Loucy (cell line): ENCODE measurements at regions not wholly inside any gene's neighbourhood (a gene's known extent, or its start where the extent isn't known, plus 50 kb on each side); places are given as distances from the start of the nearest gene placed in this dataset.

Source experiments
- H2AFZ ChIP-seq: fragments of 200-600 bp; sonication (generic); 2 replicates; pipeline ENCODE4 v1.6.0; 2016; ENCODE audit warnings: antibody characterized with exemption, mild to moderate bottlenecking, low read length, moderate library complexity
- H3F3A ChIP-seq: fragments of 200-600 bp; 2 replicates; pipeline ENCODE4 v1.6.0; 2016; ENCODE audit warnings: antibody characterized with exemption, low read depth, mild to moderate bottlenecking
- H3K27me3 ChIP-seq: fragments of 200-600 bp; sonication (generic); 2 replicates; pipeline ENCODE4 v1.6.1; 2014; ENCODE audit warnings: low read length, mild to moderate bottlenecking; ENCODE audit not compliant: insufficient read depth, poor library complexity, severe bottlenecking
- H3K36me3 ChIP-seq: fragments of 200-600 bp; sonication (generic); 2 replicates; pipeline ENCODE4 v1.6.1; 2016; ENCODE audit warnings: low read length; ENCODE audit not compliant: insufficient read depth
- H3K4me1 ChIP-seq: fragments of 200-600 bp; sonication (generic); 2 replicates; pipeline ENCODE4 v1.5.1; 2014; ENCODE audit warnings: low read length, mild to moderate bottlenecking; ENCODE audit not compliant: insufficient read depth, poor library complexity, severe bottlenecking
- H3K4me2 ChIP-seq: fragments of 200-600 bp; sonication (generic); 2 replicates; pipeline ENCODE4 v1.6.0; 2014; ENCODE audit warnings: antibody characterized with exemption, low read length, low read depth, mild to moderate bottlenecking; ENCODE audit not compliant: poor library complexity, severe bottlenecking
- H3K4me3 ChIP-seq: fragments of 200-600 bp; sonication (generic); 2 replicates; pipeline ENCODE4 v1.5.1; 2014; ENCODE audit warnings: low read length, mild to moderate bottlenecking, mixed read lengths; ENCODE audit not compliant: poor library complexity, severe bottlenecking
- H3K79me2 ChIP-seq: fragments of 200-600 bp; sonication (generic); 2 replicates; pipeline ENCODE4 v1.6.1; 2014; ENCODE audit warnings: low read length; ENCODE audit not compliant: insufficient read depth
- H3K9ac ChIP-seq: fragments of 200-600 bp; sonication (generic); 2 replicates; pipeline ENCODE4 v1.6.0; 2014; ENCODE audit warnings: mild to moderate bottlenecking, low read depth, low read length, moderate library complexity; ENCODE audit not compliant: poor library complexity, severe bottlenecking
- H3K9me2 ChIP-seq: fragments of 200-600 bp; sonication (generic); replicated peaks from 2 replicates; pipeline ENCODE4 v1.6.1; 2016; ENCODE audit warnings: low read depth, low read length, mixed read lengths
- H3K9me3 ChIP-seq: fragments of 200-600 bp; sonication (generic); 2 replicates; pipeline ENCODE4 v1.6.1; 2014; ENCODE audit warnings: mild to moderate bottlenecking, antibody characterized with exemption, low read length, low read depth; ENCODE audit not compliant: insufficient read depth
- H4K20me1 ChIP-seq: fragments of 200-600 bp; sonication (generic); 2 replicates; pipeline ENCODE4 v1.6.0; 2014; ENCODE audit warnings: antibody characterized with exemption, low read length, mild to moderate bottlenecking; ENCODE audit not compliant: insufficient read depth, poor library complexity, severe bottlenecking
- CTCF ChIP-seq: fragments of 200-600 bp; sonication (generic); conservative IDR thresholded peaks from 2 replicates; pipeline ENCODE4 v1.5.1; 2014; ENCODE audit warnings: mild to moderate bottlenecking, antibody characterized with exemption, low read length
- EZH2phosphoT487 ChIP-seq: fragments of 200-600 bp; IDR thresholded peaks from 2 replicates; pipeline ENCODE4 v1.6.1; 2018; ENCODE audit warnings: antibody characterized with exemption, mild to moderate bottlenecking, moderate library complexity, borderline replicate concordance

DNA sequence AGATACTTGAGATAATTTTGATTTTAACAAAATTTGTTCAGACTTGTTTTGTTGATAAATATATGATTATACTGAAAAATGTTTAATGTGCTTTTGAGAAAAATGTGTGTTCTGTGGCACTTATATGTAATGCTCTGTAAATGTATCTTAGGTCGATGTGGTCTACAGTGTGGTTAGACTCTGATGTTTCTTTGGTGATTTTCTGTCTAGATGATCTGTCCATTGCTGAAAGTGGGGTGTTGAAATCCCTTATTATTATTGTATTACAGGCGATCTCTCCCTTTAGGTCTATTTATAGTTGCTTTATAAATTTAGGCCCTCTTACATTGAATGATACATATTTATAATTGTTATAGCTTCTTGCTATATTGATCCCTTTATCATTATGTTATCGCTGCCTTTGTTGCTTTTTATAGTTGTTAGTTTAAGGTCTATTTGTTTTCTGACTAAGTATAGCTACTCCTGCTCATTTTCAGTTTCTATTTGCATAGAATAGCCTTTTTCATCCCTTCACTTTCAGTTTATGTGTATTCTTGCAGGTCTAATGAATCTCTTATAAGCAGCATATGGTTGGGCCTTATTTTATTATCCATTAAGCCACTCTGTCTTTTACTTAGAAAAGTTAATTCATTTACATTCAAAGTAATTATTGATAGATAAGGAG lies 124.3 kb downstream of the MRPS30 start:
- no peak for TF ChIP-seq CTCF
- no peak for TF ChIP-seq EZH2phosphoT487
- H3K79me2 ChIP-seq = no peaks in the 10 kb centered on the region
- no peaks in the 10 kb centered on the region for H3K9me3 ChIP-seq
- no peaks in the 10 kb centered on the region for H3F3A ChIP-seq
- H3K9ac ChIP-seq = no peak overlapping the region
- no peak overlapping the region for H3K4me3 ChIP-seq
- H3K36me3 ChIP-seq = no peaks in the 10 kb centered on the region
- no peaks in the 10 kb centered on the region for H4K20me1 ChIP-seq
- H3K27me3 ChIP-seq = no peaks in the 10 kb centered on the region
- no peak overlapping the region for H2AFZ ChIP-seq
- H3K4me2 ChIP-seq = no peak overlapping the region
- no peaks in the 10 kb centered on the region for H3K9me2 ChIP-seq
- H3K4me1 ChIP-seq = no peaks in the 10 kb centered on the region

DNA sequence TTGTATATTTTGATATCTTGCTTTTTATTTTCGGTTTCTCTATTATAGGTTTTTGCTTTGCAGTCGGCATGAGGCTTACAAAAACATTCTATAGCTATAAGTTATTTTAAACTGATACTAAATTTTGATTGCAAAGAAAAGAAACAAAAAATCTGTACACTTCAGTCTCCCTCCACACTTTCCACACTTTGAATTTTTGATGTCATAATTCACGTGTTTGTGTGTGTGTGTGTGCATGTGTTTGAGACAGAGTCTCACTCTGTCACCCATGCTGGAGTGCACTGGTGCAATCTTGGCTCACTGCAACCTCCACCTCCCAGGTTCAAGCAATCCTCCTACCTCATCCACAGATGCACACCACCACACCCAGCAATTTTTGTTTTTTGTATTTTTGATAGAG lies 124.9 kb downstream of the MRPS30 start:
- no peaks in the 10 kb centered on the region for H3F3A ChIP-seq
- no peaks in the 10 kb centered on the region for H3K27me3 ChIP-seq
- no peaks in the 10 kb centered on the region for H3K79me2 ChIP-seq
- H3K4me3 ChIP-seq = no peak overlapping the region
- no peak overlapping the region for H3K9ac ChIP-seq
- H3K36me3 ChIP-seq = no peaks in the 10 kb centered on the region
- H3K4me2 ChIP-seq = no peak overlapping the region
- H2AFZ ChIP-seq = no peak overlapping the region
- H3K9me2 ChIP-seq = no peaks in the 10 kb centered on the region
- H3K9me3 ChIP-seq = no peaks in the 10 kb centered on the region
- H4K20me1 ChIP-seq = no peaks in the 10 kb centered on the region
- H3K4me1 ChIP-seq = no peaks in the 10 kb centered on the region
- no peak for TF ChIP-seq CTCF
- TF ChIP-seq EZH2phosphoT487 = no peak

- no peaks in the 10 kb centered on the region for H3K27me3 ChIP-seq
- no peaks in the 10 kb centered on the region for H4K20me1 ChIP-seq
- no peaks in the 10 kb centered on the region for H3K36me3 ChIP-seq
- H3K79me2 ChIP-seq = no peaks in the 10 kb centered on the region
- no peak overlapping the region for H3K9ac ChIP-seq
- no peak for TF ChIP-seq CTCF
- TF ChIP-seq EZH2phosphoT487 = no peak
- no peaks in the 10 kb centered on the region for H3K9me2 ChIP-seq
- H3F3A ChIP-seq = no peaks in the 10 kb centered on the region
- no peak overlapping the region for H3K4me3 ChIP-seq
- no peak overlapping the region for H2AFZ ChIP-seq
- H3K4me2 ChIP-seq = no peak overlapping the region
- H3K4me1 ChIP-seq = no peaks in the 10 kb centered on the region
- H3K9me3 ChIP-seq = no peaks in the 10 kb centered on the region
Measured at GRCh38 chr5:44935262-44935661, 126.5 kb downstream of the MRPS30 start.
